Right ventricle myocardium superior (tissue), 1 donor: ENCODE measurements at regions not wholly inside any gene's neighbourhood (a gene's known extent, or its start where the extent isn't known, plus 50 kb on each side); places are given as distances from the start of the nearest gene placed in this dataset.

Experiments used
- ATAC-seq: fragments of 200-7000 bp; cut with Tn5 transposase; one replicate; pipeline ENCODE4 v1.9.1; 2020; ENCODE audit warnings: mild to moderate bottlenecking; ENCODE audit not compliant: poor library complexity
- DNase-seq: peaks from one replicate; pipeline ENCODE4 v3.0.0-alpha.2; 2020
- intact Hi-C: fragments of 100-400 bp; cut with DNase I; formaldehyde crosslinking; loops from one replicate; pipeline ENCODE4 v1.11.2; 2022
- donor health status: DM: no; HTN: yes; CAD: no; lungs with severe emphysema.

- intact Hi-C loops = loop anchor here (5.0 kb wide), 1 partner anchor 297 kb away; no protein-coding TSS in a partner anchor
- DNase-seq = no peak
- no peak for ATAC-seq
Measured at GRCh38 chr10:129329385-129330055, 137.5 kb upstream of the MGMT start.

- intact Hi-C loops = loop anchor here (5.0 kb wide), 1 partner anchor 298 kb away; no protein-coding TSS in a partner anchor
- ATAC-seq = no peak
- DNase-seq = no peak
Measured at GRCh38 chr10:129330211-129330610, 136.8 kb upstream of the MGMT start.

GRCh38 chr10:129331207-129331838, 135.7 kb upstream of the MGMT start:
- DNase-seq (no peak), ATAC-seq (no peak)
- intact Hi-C loops = loop anchor here (5.0 kb wide), 1 partner anchor 299 kb away; no protein-coding TSS in a partner anchor

GRCh38 chr10:129331839-129332220, 135.2 kb upstream of the MGMT start:
- intact Hi-C loops = loop anchor here (5.0 kb wide), 1 partner anchor 300 kb away; no protein-coding TSS in a partner anchor
- DNase-seq (no peak), ATAC-seq (no peak)

- no peak for ATAC-seq
- no peak for DNase-seq
- intact Hi-C loops = loop anchor here (5.0 kb wide), 1 partner anchor 300 kb away; no protein-coding TSS in a partner anchor
Measured at GRCh38 chr10:129332476-129332875, 134.6 kb upstream of the MGMT start.

GRCh38 chr10:129333706-129334105, 133.3 kb upstream of the MGMT start:
- DNase-seq (no peak), ATAC-seq (no peak)
- intact Hi-C loops = loop anchor here (5.0 kb wide), 1 partner anchor 301 kb away; no protein-coding TSS in a partner anchor

- intact Hi-C loops = loop anchor here (5.0 kb wide), 1 partner anchor 302 kb away; no protein-coding TSS in a partner anchor
- ATAC-seq = no peak
Measured at GRCh38 chr10:129334266-129334665, 132.8 kb upstream of the MGMT start.

GRCh38 chr10:129335396-129335795, 131.6 kb upstream of the MGMT start:
- DNase-seq = no peak
- ATAC-seq = no peak
- intact Hi-C loops = no loop called here

More at GRCh38 chr10:129334266-129334665, 132.8 kb upstream of the MGMT start:
- no peak for DNase-seq

GRCh38 chr10:129335942-129336341, 131.1 kb upstream of the MGMT start:
- DNase-seq (no peak), ATAC-seq (no peak)
- intact Hi-C loops = no loop called here

GRCh38 chr10:129339191-129339590, 127.8 kb upstream of the MGMT start:
- ATAC-seq = no peak
- intact Hi-C loops = no loop called here

GRCh38 chr10:129339841-129340240, 127.2 kb upstream of the MGMT start:
- no peak for DNase-seq
- intact Hi-C loops = no loop called here
- no peak for ATAC-seq

More at GRCh38 chr10:129339191-129339590, 127.8 kb upstream of the MGMT start:
- no peak for DNase-seq

- no peak for DNase-seq
- ATAC-seq = no peak
- intact Hi-C loops = no loop called here
Measured at GRCh38 chr10:129341087-129341486, 126.0 kb upstream of the MGMT start.

GRCh38 chr10:129342385-129342784, 124.7 kb upstream of the MGMT start:
- DNase-seq (no peak), ATAC-seq (no peak)
- intact Hi-C loops = no loop called here

- no peak for ATAC-seq
- intact Hi-C loops = no loop called here
- no peak for DNase-seq
Measured at GRCh38 chr10:129343141-129343540, 123.9 kb upstream of the MGMT start.

GRCh38 chr10:129344103-129344502, 122.9 kb upstream of the MGMT start:
- DNase-seq (no peak), ATAC-seq (no peak)
- intact Hi-C loops = no loop called here

GRCh38 chr10:129344731-129345355, 122.2 kb upstream of the MGMT start:
- intact Hi-C loops = no loop called here
- DNase-seq = no peak
- no peak for ATAC-seq

- ATAC-seq = no peak
- intact Hi-C loops = no loop called here
- DNase-seq = no peak
Measured at GRCh38 chr10:129345763-129346162, 121.3 kb upstream of the MGMT start.

GRCh38 chr10:129350690-129351089, 116.4 kb upstream of the MGMT start:
- intact Hi-C loops = no loop called here
- DNase-seq (no peak), ATAC-seq (no peak)

GRCh38 chr10:129353101-129353500, 113.9 kb upstream of the MGMT start:
- DNase-seq (no peak), ATAC-seq (no peak)
- intact Hi-C loops = no loop called here

- no peak for ATAC-seq
- intact Hi-C loops = no loop called here
- DNase-seq = no peak
Measured at GRCh38 chr10:129360046-129360445, 107.0 kb upstream of the MGMT start.
